ENCODE measurements at regions not wholly inside any gene's neighbourhood (a gene's known extent, or its start where the extent isn't known, plus 50 kb on each side); places are given as distances from the start of the nearest gene placed in this dataset.

DNA sequence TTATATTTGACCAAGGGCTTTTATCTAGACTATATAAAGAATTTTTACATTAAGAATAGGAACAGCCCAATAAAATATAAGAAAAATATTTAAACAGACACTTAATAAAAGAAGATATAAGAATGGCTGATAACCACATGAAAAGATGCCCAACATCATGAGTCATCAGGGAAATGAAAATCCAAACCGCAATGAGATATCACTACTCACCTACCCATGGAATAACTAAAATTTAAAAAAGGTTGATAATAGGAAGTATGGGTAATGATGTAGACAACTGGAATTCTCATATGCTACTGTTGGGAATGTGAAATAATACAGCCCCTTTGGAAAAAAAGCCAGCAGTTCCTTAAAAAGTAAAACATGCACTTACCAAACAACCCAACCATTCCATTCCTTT is 206.9 kb upstream of the PCSK5 start:
- H3K4me3 ChIP-seq (replicated peaks in 1 of 3; ENCODE audit: insufficient read depth in 1 of 3, low read depth in 1 of 3, low read length in 3 of 3) = no peak overlapping the region
- H3K36me3 ChIP-seq (ENCODE audit: control insufficient read depth in 2 of 2, extremely low read depth in 1 of 2, insufficient read depth in 2 of 2, low read length in 2 of 2) = no peaks in the 10 kb centered on the region
- H4K20me1 ChIP-seq (replicated peaks; ENCODE audit: control insufficient read depth, extremely low read depth, insufficient read depth, low read length) = no peaks in the 10 kb centered on the region
- no peak overlapping the region for H3K4me2 ChIP-seq (ENCODE audit: insufficient read depth, low read length)
- H3K27ac ChIP-seq (ENCODE audit: insufficient read depth, low read depth, low read length) = no peak overlapping the region
- intact Hi-C loops (cut with micrococcal nuclease) = no loop called here
- H3K9me3 ChIP-seq (replicated peaks; ENCODE audit: control insufficient read depth, insufficient read depth, low read length) = no peaks in the 10 kb centered on the region
- dilution Hi-C loops (cut with MboI; ENCODE audit: extremely low pct_ligation_motif_present, low sequenced_read_pairs) = no loop called here
- no peaks in the 10 kb centered on the region for H3K9me1 ChIP-seq (replicated peaks; ENCODE audit: control insufficient read depth, extremely low read depth, insufficient read depth, low read length)
- ChIA-PET CTCF (no interaction called here), POLR2A (no interaction called here)
- no peaks in the 10 kb centered on the region for H3K79me2 ChIP-seq (ENCODE audit: control insufficient read depth, insufficient read depth, low read length)
- no peak overlapping the region for H2AFZ ChIP-seq (ENCODE audit: low read depth, low read length)
- BruUV-seq (replicated peaks) = no TSS peak
- no peak for TF ChIP-seq POLR2AphosphoS5 (IDR thresholded peaks at IDR 0.05; ENCODE audit: insufficient read depth, low read depth, low read length)
- no peak for TF ChIP-seq POLR2A (IDR thresholded peaks at IDR 0.05; ENCODE audit: low read depth, low read length)
- no peak for TF ChIP-seq GATA2 (IDR thresholded peaks at IDR 0.05; ENCODE audit: insufficient read depth, insufficient read length, low read depth, low read length)
- no peak for TF ChIP-seq FOS (IDR thresholded peaks at IDR 0.05; ENCODE audit: borderline replicate concordance, insufficient read depth, low read length)
- no peak for TF ChIP-seq EZH2 (IDR thresholded peaks at IDR 0.05; ENCODE audit: borderline replicate concordance, low read depth, low read length, severe bottlenecking)
- TF ChIP-seq JUN (IDR thresholded peaks at IDR 0.05; ENCODE audit: borderline replicate concordance, insufficient read depth, insufficient read length, low read depth) = no peak
- TF ChIP-seq MAX (IDR thresholded peaks at IDR 0.05; ENCODE audit: insufficient read depth, insufficient read length) = no peak
- TF ChIP-seq MYC (IDR thresholded peaks at IDR 0.05; ENCODE audit: low read depth, low read length) = no peak
- TF ChIP-seq, protein P1, sequence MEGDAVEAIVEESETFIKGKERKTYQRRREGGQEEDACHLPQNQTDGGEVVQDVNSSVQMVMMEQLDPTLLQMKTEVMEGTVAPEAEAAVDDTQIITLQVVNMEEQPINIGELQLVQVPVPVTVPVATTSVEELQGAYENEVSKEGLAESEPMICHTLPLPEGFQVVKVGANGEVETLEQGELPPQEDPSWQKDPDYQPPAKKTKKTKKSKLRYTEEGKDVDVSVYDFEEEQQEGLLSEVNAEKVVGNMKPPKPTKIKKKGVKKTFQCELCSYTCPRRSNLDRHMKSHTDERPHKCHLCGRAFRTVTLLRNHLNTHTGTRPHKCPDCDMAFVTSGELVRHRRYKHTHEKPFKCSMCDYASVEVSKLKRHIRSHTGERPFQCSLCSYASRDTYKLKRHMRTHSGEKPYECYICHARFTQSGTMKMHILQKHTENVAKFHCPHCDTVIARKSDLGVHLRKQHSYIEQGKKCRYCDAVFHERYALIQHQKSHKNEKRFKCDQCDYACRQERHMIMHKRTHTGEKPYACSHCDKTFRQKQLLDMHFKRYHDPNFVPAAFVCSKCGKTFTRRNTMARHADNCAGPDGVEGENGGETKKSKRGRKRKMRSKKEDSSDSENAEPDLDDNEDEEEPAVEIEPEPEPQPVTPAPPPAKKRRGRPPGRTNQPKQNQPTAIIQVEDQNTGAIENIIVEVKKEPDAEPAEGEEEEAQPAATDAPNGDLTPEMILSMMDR (IDR thresholded peaks at IDR 0.05; ENCODE audit: extremely low read depth in 1 of 2, insufficient read depth in 1 of 2, low read depth in 1 of 2, low read length in 2 of 2) = no peak
- no peak overlapping the region for H3K9ac ChIP-seq (replicated peaks; ENCODE audit: extremely low read depth, insufficient read depth, low read length)
- DNase-seq (ENCODE audit: low read depth, low spot score) (no peak), FAIRE-seq (no peak)
- H3K4me1 ChIP-seq (ENCODE audit: control insufficient read depth, extremely low read depth, insufficient read depth, low read length) = no peaks in the 10 kb centered on the region
- H3K27me3 ChIP-seq (ENCODE audit: control insufficient read depth in 2 of 2, insufficient read depth in 2 of 2, low read length in 2 of 2) = no peaks in the 10 kb centered on the region
